ENCODE measurements at regions not wholly inside any gene's neighbourhood (a gene's known extent, or its start where the extent isn't known, plus 50 kb on each side); places are given as distances from the start of the nearest gene placed in this dataset.

GRCh38 chr7:132697003-132697402 is 120.7 kb upstream of the PLXNA4 start:
- H3K27me3 ChIP-seq, result no peaks in the 10 kb centered on the region
- no peaks in the 10 kb centered on the region for H3K36me3 ChIP-seq
- no peaks in the 10 kb centered on the region for H3K4me1 ChIP-seq
- TF ChIP-seq POLR2A (IDR thresholded peaks at IDR 0.05) (no peak), CTCF (IDR thresholded peaks at IDR 0.05) (no peak), POLR2AphosphoS5 (IDR thresholded peaks at IDR 0.05; ENCODE audit: insufficient read depth in 1 of 2, low read depth in 1 of 2) (no peak)
- DNase-seq (ENCODE audit: extremely low spot score in 2 of 2), result no peak
- H3K9me3 ChIP-seq, result no peaks in the 10 kb centered on the region
- no peak overlapping the region for H3K4me3 ChIP-seq
- H3K27ac ChIP-seq, result no peak overlapping the region
- intact Hi-C loops (cut with DNase I), result no loop called here

- no peak for DNase-seq (ENCODE audit: extremely low spot score in 2 of 2)
- Histone ChIP-seq H3K4me1 (no peaks in the 10 kb centered on the region), H3K27ac (no peak overlapping the region), H3K36me3 (no peaks in the 10 kb centered on the region), H3K27me3 (no peaks in the 10 kb centered on the region), H3K9me3 (no peaks in the 10 kb centered on the region), H3K4me3 (no peak overlapping the region)
- intact Hi-C loops (cut with DNase I), result no loop called here
- no peak for TF ChIP-seq POLR2A (IDR thresholded peaks at IDR 0.05)
- no peak for TF ChIP-seq CTCF (IDR thresholded peaks at IDR 0.05)
- TF ChIP-seq POLR2AphosphoS5 (IDR thresholded peaks at IDR 0.05; ENCODE audit: insufficient read depth in 1 of 2, low read depth in 1 of 2), result no peak
Observed at GRCh38 chr7:132696332-132696731, 120.1 kb upstream of the PLXNA4 start.

- Histone ChIP-seq H3K27ac (no peak overlapping the region), H3K27me3 (no peaks in the 10 kb centered on the region), H3K4me3 (no peak overlapping the region), H3K4me1 (no peaks in the 10 kb centered on the region), H3K36me3 (no peaks in the 10 kb centered on the region), H3K9me3 (no peaks in the 10 kb centered on the region)
- TF ChIP-seq CTCF (IDR thresholded peaks at IDR 0.05), result no peak
- no peak for DNase-seq (ENCODE audit: extremely low spot score in 2 of 2)
- intact Hi-C loops (cut with DNase I), result no loop called here
Observed at GRCh38 chr7:132691201-132691600, 114.9 kb upstream of the PLXNA4 start.

GRCh38 chr7:132690174-132690573 is 113.9 kb upstream of the PLXNA4 start:
- Histone ChIP-seq H3K27ac (no peak overlapping the region), H3K4me1 (no peaks in the 10 kb centered on the region), H3K9me3 (no peaks in the 10 kb centered on the region), H3K27me3 (no peaks in the 10 kb centered on the region), H3K36me3 (no peaks in the 10 kb centered on the region), H3K4me3 (no peak overlapping the region)
- no peak for DNase-seq (ENCODE audit: extremely low spot score in 2 of 2)
- intact Hi-C loops (cut with DNase I), result no loop called here
- no peak for TF ChIP-seq POLR2AphosphoS5 (IDR thresholded peaks at IDR 0.05; ENCODE audit: insufficient read depth in 1 of 2, low read depth in 1 of 2)
- no peak for TF ChIP-seq POLR2A (IDR thresholded peaks at IDR 0.05)
- no peak for TF ChIP-seq CTCF (IDR thresholded peaks at IDR 0.05)

- H3K4me3 ChIP-seq, result no peak overlapping the region
- H3K9me3 ChIP-seq, result no peaks in the 10 kb centered on the region
- no peaks in the 10 kb centered on the region for H3K36me3 ChIP-seq
- no peaks in the 10 kb centered on the region for H3K27me3 ChIP-seq
- TF ChIP-seq POLR2A (IDR thresholded peaks at IDR 0.05), result no peak
- no peak for TF ChIP-seq CTCF (IDR thresholded peaks at IDR 0.05)
- no peak for TF ChIP-seq POLR2AphosphoS5 (IDR thresholded peaks at IDR 0.05; ENCODE audit: insufficient read depth in 1 of 2, low read depth in 1 of 2)
- H3K27ac ChIP-seq, result no peak overlapping the region
- intact Hi-C loops (cut with DNase I), result no loop called here
- DNase-seq (ENCODE audit: extremely low spot score in 2 of 2), result no peak
- H3K4me1 ChIP-seq, result no peaks in the 10 kb centered on the region
Observed at GRCh38 chr7:132687981-132688383, 111.7 kb upstream of the PLXNA4 start.

Measured in vagina (tissue), 2 donors.